ENCODE measurements at regions not wholly inside any gene's neighbourhood (a gene's known extent, or its start where the extent isn't known, plus 50 kb on each side); places are given as distances from the start of the nearest gene placed in this dataset.

- TF ChIP-seq EZH2 (IDR thresholded peaks at IDR 0.05; ENCODE audit: borderline replicate concordance, low read length) (no peak), CTCF (IDR thresholded peaks at IDR 0.05; ENCODE audit: low read length) (no peak)
Observed at GRCh38 chr9:107698779-107699178, 209.2 kb upstream of the KLF4 start.

All from OCI-LY1 (cell line).